ENCODE measurements at regions not wholly inside any gene's neighbourhood (a gene's known extent, or its start where the extent isn't known, plus 50 kb on each side); places are given as distances from the start of the nearest gene placed in this dataset.

DNA sequence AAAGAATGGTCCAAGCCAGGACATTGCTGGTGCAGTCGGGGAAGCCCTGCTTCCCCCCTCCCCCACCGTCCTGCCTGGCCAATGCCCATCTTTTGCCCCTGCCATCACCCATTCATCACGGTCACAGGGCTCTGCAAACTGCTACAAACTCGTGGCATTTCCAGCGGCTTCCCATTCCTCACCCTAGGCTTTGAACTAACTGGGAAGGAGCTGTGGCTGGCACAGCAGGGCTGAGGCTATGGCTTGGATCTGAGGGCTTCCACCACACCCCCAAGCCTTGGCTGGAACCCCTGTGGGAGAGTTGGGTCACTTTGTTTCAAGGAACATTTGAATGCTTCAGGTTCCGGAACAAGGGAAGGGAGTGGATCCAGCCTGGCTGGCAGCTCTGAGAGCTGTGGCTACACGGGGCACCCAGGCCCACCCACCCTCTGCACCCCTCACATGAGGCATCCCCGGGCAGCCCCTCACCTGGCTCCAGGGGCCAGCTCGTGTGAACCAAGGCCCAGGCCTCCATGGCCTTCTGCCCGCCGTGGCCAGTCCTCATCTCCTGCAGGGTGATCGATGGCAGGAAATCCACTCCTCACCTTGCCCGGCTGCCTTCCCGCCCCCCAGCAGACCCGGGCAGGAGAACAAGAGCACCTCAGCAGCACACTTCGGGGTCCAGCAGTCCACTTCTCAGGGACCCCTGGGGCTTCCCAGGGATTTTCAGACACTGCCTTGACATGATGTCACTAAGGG is 58.8 kb upstream of the OTOS start:
- ATAC-seq (ENCODE audit: low FRiP score), result no peak
- DNase-seq (ENCODE audit: low spot score), result no peak
- TF ChIP-seq CTCF (IDR thresholded peaks at IDR 0.05), result no peak

DNA sequence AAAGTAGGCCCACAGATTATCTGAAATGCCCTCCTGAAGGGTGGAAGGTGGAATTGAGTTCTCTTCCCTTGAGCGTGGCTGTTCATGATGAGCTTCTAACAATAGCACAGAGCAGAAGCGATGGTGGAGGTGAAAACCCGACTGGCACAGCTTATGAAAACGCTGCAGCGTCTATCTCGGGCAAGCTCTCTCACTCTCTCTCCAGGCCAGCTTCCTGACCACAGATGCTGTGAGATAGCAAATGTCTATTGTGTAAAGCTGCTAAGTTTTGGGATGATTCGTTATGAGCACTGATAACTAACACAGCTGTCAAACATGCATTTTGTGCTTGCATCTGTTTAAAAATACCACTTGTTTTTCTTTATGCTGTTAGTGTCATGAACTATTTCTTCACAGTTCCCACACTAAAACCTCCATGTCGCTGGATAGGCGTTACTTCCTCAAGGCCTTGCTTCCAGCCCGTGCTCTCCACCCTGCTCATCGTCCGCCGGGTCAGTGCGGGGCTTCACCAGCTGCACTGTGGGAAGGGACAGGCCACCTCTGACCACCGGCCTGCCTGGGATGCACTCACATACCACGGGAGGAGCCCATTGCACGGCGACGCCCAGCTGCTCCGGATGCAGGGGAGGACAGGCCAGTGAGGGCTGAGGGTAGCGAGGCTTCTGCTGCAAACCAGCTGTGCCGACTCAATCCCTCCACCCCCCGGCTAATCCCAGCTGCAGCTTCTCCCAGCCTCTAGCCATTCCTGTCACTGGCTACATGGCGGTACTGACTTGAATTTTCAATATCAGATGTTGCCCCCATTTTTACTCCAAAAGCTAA is 60.0 kb upstream of the OTOS start:
- DNase-seq (ENCODE audit: low spot score), result no peak
- TF ChIP-seq CTCF (IDR thresholded peaks at IDR 0.05), result no peak
- no peak for ATAC-seq (ENCODE audit: low FRiP score)

DNA sequence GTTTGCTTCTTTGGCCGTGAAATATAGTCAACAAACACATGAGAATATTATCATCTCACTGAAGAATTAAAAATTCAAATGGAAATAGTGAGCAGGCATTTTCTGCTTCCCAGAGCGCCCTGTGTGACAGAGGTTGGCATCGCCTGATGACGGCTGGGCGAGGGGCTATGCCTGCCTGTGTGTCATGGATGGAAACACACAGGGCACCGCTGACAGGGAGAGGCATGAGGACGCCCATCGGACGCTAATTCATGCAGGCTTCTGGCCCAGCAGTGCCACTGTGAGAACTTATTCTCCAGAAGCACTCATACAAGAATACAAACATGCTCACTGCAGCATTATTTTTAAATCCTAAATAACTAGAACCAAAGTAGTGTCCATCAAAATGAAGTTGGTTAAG is 61.4 kb upstream of the OTOS start:
- no peak for TF ChIP-seq CTCF (IDR thresholded peaks at IDR 0.05)
- no peak for ATAC-seq (ENCODE audit: low FRiP score)
- DNase-seq (ENCODE audit: low spot score), result no peak

DNA sequence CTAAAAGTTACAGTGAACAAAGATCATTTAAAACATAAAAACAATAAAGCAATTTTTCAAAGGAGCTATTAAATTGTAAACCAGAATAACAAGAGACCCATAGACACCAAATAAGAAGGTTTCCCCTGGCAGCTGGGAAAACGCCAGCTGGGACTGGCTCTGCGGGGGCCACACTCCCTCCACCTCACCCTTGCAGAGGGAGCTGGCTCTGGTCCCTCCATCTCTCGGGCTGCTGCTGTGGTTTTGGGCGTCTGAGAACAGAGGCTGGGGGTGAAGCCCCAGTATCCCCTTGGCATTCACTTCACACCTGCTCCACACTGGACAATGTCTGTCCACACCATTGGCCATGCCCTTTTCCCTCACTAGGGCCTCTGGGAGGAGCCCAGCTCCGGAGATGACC is 62.1 kb upstream of the OTOS start:
- no peak for TF ChIP-seq CTCF (IDR thresholded peaks at IDR 0.05)
- no peak for DNase-seq (ENCODE audit: low spot score)
- ATAC-seq (ENCODE audit: low FRiP score), result no peak

DNA sequence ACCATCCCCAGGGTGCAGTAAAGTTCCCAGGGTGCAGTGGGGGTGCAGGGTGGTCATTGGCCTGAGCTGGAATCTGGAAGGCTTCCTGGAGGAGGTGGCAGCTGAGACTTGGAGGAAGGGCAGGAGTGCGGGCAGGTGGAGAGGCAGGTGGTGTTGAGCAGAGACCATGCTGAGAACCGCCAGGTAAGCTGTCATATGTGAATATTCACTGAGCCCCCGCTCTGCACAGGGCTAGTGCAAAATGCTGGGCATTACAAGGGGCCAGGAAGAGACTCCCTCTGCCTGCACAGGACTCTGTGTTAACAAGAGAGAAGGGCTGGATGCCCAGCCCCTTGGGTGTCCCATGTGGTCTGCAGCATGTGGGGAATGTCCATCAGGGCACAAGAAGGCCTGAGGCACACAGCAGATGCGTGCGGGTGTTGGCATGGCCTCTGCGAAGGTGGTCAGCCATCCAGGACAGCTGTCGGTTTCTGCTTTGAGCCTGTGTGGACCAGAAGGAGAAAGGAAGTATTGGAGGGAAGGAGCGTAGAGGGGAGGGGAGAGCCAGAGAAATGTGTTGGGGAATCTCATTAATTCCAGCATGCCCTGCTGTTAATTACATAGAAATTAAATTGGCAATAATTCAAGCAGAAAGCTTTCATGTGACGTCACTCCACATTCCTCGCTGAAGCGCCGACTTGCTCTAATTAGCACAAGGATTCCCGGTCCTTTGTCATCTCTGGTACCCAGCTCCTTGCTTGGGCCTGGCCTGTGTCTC is 62.8 kb upstream of the OTOS start:
- ATAC-seq (ENCODE audit: low FRiP score) (no peak), DNase-seq (ENCODE audit: low spot score) (no peak)
- TF ChIP-seq CTCF (IDR thresholded peaks at IDR 0.05), result no peak

DNA sequence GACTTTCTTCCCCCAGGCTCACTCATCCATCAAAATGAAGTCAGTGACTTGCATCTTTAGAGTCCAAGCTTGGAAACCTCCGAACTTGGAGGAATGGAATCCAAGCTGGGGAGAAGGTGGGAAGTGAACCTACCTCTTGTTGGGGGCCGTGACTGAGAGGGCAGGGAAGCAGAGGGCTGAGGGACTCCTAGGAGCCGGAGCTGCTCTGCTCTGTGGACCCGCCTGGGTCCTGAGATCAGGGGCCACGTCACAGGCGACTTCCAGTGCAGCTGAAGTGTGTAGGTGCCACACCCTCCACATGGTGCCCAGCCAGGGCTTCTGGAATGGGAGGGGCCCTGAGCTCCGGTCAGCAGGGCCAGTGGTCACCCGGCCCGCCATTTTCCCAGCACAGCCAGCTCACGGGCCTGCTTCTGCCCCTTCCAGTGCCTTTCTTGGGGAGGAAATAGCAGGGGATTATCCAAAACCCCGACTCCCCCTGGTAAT is 63.4 kb upstream of the OTOS start:
- no peak for TF ChIP-seq CTCF (IDR thresholded peaks at IDR 0.05)
- ATAC-seq (ENCODE audit: low FRiP score), result no peak
- DNase-seq (ENCODE audit: low spot score), result no peak

Data from omental fat pad (tissue), 3 donors.